KBM-7 (cell line): ENCODE measurements at regions not wholly inside any gene's neighbourhood (a gene's known extent, or its start where the extent isn't known, plus 50 kb on each side); places are given as distances from the start of the nearest gene placed in this dataset.
"Not testable (repeated sequence)": the region's sequence is repeated elsewhere in the genome, so short reads cannot be mapped to it uniquely, and the experiment has no call there.

Experiments used
- DNase-seq: peaks from one replicate; pipeline ENCODE4 v3.0.0-alpha.2; 2015
- in situ Hi-C: fragments of 300-500 bp; cut with MboI; formaldehyde crosslinking; loops from 2 replicates; pipeline ENCODE4 v1.14.3; 2020; ENCODE audit warnings: low sequenced_read_pairs, low pct_unique_long_range_greater_than_20kb, mixed read lengths

DNA sequence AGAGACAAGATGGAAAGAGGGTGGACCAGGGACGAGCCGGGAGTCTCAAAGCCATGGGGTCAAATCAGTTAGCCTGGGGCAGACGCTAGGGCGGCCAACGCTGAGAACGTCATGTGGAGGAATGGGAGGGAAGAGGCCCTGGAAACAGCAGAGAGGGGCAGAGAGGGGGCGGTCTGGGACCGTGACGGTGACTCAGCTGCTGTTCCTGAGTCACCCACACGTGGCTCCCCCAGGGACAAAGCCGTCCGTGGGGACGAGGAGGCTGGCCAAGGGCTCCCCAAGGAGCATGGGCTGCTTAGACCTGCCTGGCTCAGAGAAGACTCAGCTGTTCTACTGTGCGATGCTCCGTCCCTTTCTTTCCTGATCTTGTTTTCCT lies 108.4 kb upstream of the LRPAP1 start:
- in situ Hi-C loops: no loop called here

DNA sequence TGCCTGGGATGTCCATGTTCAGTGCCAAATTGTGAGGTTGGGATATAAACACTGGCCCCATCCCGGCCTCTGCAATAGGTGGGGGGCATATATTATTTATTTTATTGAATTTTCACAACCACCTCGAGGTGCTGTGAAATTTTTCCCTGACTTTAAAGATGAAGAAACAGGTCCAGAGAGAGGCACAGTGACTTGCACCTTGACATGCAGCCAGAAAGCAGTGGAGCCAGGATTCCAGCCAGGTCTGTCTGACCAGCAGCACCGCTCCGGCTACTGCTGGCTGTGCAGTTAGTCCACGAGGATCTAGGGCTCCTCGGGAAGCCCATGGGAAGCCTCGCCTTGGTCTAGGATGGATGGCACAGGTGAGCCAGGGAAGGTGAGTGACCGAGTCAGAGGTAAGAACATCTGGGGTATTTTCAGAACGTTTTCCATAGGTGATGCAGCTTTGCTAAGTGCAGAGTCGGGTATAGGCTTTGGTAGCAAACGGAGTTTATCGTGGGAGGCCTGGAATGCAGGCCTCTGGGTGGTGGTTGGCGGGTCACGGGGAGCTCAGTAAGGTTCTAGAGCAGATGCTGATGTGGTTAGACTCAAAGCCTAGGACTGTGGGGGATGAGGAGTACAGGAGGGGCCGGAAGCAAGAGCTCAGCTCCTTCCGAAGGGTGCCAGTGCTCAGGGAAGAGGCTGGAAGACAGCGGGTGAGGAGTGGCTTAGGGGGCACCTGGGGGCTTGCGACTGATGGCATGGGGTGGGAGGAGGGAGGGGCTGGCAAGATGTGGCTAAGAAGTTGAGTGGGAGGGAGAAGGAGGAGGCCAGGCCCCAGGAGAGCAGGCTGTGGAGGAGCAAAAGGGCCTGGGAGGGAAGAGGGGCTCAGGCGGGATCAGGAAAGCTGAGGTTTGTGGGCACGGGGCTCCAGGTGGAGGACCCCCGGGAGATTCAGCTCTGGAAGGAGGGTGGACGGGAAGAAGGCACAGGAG lies 107.7 kb upstream of the LRPAP1 start:
- no peak for DNase-seq
- in situ Hi-C loops: no loop called here

More for the DNA sequence above, 108.4 kb upstream of the LRPAP1 start:
- no peak for DNase-seq

DNA sequence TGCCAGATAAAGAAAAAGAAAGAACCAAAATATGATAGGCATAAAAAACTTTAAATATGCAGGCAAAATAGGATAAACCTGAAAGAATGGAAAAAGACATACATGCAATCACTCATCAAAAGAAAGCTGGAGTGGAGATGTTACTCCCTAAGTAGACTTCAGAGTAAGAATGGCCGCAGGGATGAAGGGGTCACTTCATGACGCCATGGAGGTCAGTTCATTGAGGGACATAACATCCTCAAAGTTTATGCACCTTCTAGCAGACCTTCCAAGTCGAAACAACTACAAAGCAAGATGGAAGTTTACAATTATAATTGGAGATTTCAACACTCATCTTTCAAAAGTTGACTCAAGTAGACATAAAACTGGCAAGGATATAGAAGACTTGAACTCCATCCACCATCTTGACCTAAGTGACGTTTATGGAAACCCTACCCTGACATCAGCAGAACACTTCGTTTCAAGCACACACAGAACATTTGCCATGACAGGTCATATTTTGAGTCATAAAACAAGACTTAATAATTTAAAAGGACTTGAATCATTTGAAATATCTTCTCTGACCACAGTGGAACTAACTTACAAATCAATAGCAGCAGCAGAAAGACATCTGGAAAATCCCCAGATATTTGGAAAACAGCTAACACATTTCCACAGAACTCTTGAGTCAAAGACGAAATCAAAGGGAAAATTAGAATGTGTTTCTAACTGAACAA lies 106.0 kb upstream of the LRPAP1 start:
- DNase-seq: no peak
- in situ Hi-C loops: no loop called here

DNA sequence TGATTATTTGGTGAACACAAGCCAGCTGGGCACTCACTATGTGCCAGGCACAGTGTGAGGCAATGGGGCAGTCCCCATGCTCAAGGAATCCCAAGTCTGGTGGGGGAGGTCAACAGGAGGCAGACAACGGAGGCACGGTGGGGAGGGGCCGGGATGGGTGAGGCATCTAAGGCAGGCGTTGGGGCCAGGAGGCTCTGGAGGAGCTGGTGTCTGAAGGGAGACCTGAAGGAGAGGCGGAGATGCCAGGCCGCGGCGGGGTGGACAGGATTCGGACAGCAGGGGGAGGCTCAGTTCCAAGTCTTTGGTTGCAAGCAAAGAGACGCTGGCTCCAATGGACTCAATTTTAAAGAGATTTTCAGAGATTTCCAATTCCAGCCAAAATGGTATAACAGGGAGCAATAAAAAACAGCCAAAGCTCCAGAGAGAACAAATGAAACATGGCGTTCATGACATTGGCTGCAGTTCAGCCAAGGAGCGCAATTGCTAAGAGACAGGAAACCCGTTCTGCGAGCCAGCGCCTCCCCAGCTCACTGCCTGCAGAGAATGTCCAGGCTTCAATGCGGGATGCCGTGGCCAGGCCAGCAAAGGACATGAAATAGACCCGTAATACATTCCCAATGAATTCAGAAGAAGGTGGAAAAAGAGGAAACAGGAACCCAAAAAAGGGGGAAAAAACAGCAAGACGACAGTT lies 105.2 kb upstream of the LRPAP1 start:
- in situ Hi-C loops: no loop called here
- DNase-seq: no peak

DNA sequence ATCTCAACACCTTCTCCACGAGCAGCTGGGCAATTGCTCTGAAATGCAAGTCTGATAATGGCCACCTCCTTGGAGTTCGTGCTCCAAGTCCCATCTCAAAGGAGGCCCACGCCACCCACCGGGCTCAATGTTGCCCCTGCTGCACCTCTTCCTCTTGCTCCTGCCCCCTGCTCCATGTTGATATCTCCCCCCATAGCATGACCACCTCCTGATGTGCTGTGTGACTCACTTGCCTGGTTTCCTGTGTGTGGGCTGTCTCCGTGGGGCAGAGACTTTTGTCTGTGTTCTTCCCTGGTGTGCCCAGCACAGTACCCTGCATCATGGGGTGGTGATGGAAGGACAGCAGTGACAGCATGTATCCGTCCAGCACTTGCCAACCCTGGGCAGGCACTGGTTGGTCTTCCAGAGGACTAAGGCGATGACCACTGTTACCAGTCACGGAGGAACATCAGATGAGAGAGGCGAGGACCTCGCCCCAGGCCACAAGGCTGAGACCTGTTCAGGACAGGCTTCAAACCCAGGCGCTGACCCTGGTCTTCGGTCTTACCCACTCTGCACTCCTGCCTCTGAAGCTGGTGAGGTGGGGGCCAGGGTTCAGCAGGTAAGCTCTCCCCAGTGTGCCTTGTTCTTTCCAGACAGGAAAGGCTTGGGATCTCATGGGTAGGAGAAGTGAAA lies 104.6 kb upstream of the LRPAP1 start:
- DNase-seq: no peak
- in situ Hi-C loops: no loop called here

DNA sequence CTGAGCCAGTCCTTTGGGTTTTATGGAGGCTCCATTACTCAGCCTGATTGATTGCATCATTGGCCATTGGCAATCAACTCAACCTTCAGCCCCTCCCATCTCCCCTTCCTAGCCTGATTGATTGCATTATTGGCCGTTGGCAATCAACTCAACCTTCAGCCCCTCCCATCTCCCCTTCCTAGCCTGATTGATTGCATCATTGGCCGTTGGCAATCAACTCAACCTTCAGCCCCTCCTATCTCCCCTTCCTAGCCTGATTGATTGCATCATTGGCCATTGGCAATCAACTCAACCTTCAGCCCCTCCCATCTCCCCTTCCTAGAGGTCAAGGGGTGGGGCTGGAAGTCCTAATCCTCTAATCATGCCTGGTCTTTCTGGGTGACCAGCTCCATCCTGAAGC lies 103.8 kb upstream of the LRPAP1 start:
- in situ Hi-C loops, DNase-seq: not testable (repeated sequence)

DNA sequence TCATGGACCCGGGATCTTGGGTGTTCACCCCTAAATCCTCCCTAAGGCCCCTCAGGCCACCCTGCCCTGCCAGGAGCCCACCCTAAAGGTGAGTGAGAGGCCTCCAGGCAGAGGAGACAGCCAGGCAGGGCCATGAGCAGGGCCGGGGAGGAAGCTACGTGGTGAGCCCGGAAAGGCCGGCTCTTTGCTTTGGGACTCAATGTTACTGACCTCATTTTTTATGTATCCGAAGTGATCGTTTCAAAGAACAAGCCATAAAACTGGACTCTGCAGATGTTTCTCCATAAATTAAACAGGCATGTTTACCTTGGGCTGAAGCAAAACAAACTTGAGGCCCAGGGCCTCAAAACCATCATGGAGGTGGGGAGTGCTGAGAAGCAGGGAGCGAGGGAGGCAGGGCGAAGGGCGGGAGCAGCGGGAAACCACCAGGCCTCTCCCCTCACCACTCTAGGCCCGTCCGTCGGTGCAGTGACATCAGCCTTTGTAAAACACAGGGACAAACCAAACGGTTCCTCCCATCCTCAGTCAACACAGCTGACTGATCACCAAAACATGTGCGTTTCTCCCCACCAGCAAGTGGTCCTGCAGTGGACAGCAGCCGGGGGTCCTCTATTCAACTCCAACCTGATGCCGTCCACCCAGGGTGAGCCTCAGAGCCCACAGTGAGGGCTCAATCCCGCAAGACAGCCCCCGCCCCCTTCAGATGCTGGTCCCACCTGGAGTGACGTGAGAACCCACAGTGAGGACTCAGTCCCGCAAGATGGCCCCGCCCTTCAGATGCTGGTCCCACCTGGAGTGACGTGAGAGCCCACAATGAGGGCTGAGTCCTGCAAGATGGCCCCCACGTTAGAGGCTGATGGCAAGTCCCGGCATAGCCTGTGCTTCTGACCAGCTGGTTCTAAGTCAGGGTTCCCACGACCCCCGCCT lies 102.9 kb upstream of the LRPAP1 start:
- in situ Hi-C loops: no loop called here
- DNase-seq: no peak

DNA sequence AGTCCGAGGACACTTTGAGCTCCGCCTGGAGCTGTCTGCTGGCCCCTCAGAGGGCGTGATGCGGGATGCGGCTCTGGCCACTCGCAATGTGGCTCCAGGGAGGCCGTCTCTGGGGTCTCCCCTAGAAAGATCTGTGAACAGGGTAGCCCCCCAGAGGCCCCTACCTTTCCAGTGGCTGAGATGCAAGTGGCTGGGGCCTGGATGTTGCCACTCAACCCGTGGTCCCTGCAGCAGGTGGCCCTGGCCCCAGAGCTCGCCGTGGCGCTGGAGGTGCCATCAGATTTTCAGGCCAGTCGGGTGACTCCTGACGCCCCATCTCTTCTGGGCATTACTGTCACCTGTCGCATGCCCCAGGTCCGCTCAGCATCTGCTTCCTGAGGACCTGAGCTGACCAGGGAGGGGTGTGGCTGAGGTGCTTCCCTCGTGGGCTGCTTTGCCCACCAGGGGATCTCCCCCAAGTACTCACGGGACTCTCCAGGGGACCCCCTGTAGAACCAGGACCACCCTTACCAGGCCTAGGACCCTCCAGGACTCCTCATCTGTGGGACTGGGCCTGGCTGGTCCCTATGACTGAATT lies 102.1 kb upstream of the LRPAP1 start:
- no peak for DNase-seq
- in situ Hi-C loops: no loop called here

DNA sequence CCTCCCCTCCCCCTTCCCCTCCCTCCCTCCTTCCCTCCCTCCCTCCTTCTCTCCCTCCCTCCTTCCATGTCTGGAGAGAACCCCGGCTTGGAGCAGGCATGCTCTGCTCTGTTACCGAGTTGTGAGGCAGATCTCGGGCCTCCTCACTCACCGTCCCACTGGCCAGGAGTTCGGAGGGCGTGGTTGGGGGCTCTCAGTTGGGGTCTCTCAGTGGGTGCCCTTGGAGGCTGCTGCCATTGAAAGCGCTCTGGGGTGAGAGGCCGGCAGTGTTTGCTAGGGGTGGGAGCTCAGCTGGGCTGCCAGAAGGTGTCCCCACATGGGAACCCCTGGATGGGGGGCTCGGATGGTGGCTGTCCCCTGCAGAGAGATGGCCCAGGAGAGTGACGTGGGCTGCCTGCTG lies 101.1 kb upstream of the LRPAP1 start:
- DNase-seq, in situ Hi-C loops: not testable (repeated sequence)

DNA sequence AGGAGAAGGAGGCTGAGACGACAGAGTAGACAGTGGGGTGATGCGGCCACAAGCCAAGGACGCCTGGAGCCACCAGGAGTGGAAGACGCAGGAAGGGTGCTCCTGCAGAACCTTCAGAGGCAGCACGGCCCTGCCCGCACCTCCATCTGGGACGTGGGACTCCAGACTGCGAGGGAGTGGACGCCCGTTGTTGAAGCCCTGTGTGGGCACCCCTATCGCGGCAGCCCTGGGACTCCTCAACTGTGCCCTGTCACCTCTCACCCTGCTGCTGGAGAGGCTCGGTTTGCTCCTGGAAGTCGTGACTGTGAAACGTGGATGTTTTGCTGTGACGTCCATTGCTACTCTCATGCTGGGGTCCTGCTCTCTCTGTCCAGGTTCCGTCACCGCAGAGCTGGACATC lies 100.6 kb upstream of the LRPAP1 start:
- DNase-seq, in situ Hi-C loops: not testable (repeated sequence)

DNA sequence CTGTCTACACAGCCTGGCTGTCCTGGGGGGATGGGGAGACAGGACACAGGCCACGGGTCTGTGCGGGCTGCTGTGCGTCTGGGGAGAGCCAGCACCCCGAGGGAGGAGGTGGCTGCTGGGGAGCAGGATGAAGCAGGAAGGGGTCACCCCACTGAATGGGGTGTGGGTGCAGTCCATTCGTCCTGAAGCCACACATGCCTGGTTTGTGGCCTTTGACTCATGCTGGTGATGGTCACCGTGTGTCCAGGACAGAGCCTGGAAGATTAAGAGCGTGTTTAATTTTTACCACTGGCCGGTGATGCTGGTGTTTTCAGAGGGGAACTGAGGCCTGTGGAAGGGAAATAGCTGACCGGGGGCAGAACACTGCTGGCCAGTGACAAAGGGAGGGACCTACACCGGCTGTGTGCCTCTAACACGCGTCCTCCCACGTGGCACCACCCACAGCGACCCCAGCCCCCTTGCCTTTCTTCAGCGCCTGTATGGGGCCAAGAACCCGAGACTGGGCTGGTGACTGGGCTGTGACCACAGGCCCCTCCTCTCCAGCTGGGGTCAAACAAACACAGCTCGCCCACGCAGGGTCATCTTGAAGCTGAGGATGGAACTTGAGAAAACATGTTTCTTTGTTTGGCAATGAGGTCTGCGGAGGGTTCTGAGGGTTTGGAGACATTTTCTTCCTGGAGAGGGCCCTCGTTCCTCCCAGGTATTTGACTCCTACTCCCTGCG lies 99.5 kb upstream of the LRPAP1 start:
- DNase-seq, in situ Hi-C loops: not testable (repeated sequence)

DNA sequence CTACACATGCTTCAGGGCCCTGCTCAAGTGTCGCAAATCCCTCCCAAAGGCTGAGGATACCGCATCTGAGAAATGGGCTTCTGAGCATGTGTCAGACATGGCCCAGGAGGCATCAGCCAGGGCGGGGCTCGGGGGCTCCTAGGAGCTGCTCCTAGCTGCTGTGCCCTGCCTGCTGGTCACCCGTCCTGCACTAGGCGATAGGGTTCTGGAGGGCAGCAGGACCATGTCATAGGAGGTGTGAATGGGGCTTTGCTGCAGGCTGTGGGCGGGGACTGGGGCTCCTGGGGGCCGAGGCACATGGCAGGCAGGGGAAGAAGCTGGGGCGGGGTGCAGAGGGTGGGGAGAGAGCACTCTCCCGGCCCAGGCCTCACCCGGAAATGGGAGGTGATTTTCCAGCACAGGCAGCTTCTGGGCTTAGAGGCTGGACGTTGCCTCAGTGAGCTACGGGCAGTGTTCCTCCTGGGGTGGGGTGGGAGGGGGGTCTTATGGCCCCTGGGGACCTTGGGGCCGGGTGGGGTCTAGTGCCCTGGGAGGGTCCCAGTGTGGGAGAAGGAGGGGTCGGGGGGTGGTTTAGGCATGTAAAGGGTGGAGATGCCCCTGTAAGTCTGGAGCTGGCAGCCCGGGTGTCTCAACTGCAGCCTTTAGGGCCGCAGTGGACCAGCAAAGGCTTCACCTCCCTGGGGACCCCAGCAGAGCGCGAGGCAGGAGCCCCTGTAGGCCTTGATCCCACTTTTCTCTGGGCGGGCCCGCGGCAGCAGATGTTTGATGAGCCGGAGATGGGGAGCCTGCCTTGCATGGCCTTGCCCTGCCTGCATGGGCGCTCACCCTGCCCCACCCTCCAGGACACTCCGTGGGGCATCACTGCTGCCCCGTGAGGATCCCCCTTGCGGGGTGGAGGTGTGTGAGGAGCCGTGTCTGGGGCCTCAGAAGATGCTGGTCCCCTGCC lies 98.6 kb upstream of the LRPAP1 start:
- in situ Hi-C loops: no loop called here
- no peak for DNase-seq

DNA sequence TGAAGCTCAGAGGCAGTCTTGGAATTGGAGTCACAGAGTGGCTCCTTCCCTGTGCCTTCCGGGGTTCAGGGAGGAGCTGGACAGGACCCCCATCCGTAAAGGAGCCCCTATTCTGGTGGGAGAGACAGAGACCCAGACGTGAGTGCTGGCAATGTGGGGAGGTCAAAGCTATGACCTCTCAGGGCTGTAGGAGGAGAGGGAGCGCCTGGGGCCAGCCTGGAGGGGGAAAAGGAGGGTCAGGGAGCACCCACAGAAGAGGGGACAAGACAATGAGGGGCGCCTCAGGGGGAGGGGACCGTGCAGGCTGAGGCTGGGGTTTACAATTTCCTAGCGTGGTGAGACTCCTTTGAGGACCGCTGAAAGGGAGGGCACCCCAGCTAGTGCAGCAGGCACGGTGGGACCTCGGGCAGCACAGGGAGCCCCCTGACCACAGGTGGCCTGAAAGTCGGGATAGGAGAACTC lies 97.9 kb upstream of the LRPAP1 start:
- no peak for DNase-seq
- in situ Hi-C loops: no loop called here

DNA sequence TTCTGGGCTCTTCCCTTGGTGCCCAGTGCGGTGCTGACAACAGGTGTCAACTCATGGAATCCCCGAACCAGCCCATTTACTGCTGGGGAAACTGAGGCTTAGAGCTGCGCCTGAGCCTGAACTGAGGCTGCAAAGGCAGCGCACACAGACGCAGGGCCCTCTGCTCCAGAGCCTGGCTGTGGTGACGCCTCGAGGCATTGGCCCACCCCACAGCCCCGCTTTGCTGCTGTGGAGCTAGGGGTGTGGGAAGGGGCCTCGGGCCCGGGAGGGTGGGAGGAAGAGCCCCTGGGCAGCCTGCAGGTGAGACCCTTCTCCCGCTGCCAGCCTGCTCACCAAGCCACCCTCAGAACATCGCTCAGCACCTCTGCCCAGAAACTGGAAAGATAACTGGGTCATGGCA lies 97.4 kb upstream of the LRPAP1 start:
- in situ Hi-C loops: no loop called here
- no peak for DNase-seq

DNA sequence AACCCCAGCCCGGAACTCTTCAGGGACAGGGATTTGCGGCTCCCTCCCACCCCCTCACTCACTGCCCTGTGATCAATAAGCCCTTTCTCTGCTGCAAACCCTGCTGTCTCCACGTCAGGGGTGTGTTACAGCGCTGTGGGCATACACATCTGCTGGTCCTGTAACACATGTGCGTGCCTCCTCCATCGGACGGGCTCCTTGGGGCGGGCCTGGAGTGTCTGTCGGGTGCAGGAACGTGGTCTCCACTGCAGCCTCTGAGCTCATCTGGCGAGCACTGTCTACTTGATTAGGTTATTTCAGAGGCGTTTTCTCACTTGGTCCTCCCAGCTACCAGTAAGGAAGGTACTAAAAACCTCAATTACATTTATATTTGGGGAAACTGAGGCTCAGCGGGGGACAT lies 97.0 kb upstream of the LRPAP1 start:
- DNase-seq, in situ Hi-C loops: not testable (repeated sequence)

DNA sequence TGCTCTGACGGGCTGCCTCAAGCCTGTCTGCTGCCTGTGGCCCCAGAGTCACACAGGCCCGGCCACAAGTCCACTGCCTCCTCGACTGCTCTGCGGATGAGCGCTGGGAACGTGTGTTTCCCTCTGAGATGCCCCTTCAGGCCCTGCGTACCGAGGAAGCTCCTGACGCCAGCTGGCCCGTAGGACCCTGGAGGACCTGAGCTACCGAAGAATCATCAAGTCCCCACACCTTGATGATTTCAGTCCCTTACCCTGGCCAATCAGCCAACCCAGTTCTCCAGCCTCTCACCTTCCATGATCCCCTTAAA lies 96.6 kb upstream of the LRPAP1 start:
- in situ Hi-C loops: no loop called here
- DNase-seq: no peak
